Inferior parietal cortex (tissue), 1 donor: ENCODE measurements at regions not wholly inside any gene's neighbourhood (a gene's known extent, or its start where the extent isn't known, plus 50 kb on each side); places are given as distances from the start of the nearest gene placed in this dataset.
"Not testable (repeated sequence)": the region's sequence is repeated elsewhere in the genome, so short reads cannot be mapped to it uniquely, and the experiment has no call there.

Source experiments
- DNase-seq: peaks from one replicate; pipeline ENCODE4 v3.0.0-alpha.2; 2016; ENCODE audit errors: extremely low spot score

DNA sequence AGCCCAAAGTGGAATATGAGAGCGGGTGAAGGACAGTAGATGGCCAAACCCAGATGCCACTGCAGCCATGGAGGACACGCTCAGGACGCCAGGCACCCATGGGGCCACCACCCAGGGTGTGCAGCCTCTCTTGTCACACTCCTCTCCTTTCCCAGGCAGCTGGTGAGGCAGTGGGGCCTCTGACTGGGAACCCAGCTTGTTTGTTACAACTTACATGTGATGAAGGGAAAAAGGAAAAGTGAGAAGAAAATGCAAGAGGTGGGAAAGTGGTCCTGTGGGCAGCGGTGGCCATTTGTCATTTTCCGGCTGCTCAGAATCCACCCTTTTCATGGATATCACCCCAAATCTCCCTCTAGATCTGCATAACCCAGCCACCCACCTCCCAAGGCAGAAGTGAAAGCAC is 62.7 kb upstream of the UNC5A start:
- no peak for DNase-seq

DNA sequence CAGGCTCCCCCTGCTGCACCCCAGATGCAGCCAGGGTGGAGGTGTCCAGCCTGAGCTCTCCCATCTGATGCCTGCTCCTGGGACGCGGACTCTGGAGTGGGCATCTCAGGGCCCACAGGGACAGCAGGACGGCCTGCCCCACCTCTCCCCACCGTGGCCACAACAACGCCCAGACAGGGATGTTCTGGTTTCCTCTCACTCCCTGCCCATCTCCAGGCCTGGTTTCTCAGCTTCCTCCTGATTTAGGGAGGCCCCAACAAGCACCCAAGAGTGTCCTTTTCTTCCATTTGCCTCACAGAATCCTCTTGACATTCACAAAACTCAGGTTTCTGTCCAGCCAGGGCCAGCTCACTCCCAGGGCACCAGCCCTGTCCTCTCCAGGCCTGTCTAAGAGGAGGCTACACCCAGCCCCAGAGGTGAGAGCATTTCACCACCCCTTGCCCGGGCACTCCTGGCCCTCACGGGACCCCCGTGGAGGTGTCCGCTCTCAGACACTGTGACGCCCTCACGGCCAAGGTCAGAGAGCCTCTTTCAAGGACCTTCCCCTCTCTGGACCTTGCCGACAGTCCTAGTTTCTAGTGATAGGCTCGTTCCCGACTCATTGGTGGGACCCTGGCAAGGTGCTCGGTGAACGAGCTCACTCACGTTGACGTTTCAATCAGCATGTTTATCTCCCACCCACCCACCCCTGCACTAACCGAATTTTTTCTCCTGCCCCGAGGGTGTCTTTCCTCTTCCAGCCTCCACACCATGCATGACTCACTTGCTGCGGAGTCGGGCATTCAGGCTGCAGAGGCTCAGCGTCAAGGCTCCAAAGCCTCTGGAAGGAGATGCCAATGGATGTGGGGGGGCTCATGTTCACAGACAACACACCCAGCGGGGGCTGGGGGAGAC is 62.0 kb upstream of the UNC5A start:
- DNase-seq: no peak

DNA sequence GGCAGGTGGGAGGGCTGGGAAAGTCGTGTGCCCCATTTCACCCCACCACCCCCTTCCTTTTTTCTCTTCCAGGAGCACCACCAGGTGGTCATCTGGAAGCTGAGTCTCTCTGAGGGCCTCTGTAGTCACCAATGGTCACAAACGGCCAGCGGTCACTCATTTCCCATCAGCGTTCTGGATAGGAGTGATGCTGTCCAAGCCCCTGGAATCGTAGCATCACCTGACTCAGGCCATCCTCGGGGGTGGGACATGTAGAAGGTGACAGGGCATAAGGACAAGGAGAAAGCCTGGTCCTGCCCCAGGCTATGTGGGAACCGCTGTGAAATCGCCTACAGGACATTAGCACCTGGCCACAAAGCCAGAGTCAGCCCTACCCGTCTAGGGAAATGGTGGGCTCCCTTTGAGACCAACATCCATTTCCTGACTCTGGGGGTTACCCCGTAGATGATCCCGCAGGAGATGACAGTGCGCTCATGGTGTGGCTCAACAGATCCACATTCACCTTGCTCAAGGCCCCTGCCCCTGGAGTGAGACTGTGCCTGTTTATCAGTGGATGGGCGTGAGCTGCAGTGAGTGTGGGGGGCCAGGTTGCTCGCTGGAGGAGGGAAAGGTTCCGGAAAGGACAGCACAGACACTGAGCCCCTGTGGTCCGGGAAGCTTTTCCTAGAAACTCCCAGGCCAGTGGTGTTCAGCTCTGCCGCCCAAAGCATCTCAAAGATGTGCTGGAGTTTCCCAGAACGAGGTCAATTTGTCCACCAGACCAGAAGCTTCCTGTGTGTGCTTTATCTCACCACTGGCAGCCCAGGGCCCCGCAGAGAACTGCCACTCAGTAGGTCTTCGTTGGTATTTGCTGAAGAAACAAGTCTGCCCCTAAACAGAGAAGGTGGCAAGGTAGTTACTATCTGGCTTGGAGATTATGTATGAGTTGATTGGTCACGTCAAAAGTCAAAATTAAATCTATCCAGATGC is 61.1 kb upstream of the UNC5A start:
- no peak for DNase-seq

DNA sequence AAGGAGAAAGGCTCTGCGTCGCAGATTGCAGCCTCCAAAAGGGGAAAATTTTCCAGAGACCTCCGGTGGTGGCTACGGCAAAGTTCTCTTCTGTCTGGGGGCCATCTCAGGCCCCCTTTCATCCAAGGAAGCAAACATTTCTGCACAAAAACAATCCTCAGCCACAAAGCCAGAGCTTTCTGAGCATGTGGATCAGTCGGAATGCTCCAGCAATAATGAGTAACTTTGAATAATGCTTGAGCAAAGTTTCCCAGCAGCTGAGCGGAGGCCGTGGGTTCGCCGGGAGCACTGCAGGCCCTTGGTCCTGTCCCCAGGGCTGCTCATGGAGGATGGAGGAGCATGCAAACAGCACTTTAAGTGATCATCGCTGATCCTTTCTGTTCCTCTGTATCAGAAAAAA is 60.2 kb upstream of the UNC5A start:
- DNase-seq: no peak

DNA sequence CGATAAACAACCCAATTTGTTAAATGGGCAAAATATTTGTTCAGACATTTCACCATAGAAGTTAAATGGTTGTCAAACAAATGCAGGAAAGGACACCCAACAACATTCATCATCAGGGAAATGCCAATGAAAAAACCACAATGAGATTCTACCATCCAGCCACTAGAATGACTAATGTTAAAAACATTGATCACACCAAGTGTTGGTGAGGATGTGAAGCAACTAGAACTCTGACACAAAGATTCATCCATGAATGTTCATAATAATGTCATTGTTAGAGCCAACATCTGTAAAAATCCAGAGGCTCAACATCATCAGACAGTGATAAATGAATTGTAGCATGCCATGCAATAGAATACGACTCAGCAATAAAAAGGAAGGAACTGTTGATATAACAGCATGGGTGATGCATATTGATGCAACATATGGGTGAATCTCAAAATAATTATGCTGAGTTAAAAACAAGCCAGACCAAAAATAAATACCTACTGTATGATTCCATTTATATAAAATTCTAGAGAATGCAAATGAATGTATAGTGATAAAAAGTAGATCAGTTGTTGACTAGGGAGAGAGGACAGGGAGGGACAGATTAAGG is 55.9 kb upstream of the UNC5A start:
- no peak for DNase-seq

DNA sequence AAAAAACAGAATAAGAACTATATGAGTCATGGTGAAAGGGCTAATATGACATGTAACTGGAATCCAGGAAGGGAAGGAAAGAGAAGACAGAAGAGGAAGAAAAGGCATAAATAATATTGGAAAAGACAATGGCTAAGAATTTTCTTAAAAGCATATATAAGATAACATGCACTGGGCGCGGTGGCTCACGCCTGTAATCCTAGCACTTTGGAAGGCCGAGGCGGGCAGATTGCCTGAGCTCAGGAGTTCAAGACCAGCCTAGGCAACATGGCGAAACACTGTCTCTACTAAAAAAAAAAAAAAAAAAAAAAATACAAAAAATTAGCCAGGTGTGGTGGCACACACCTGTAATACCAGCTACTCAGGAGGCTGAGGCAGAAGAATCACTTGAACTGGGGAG is 54.8 kb upstream of the UNC5A start:
- not testable (repeated sequence) for DNase-seq

DNA sequence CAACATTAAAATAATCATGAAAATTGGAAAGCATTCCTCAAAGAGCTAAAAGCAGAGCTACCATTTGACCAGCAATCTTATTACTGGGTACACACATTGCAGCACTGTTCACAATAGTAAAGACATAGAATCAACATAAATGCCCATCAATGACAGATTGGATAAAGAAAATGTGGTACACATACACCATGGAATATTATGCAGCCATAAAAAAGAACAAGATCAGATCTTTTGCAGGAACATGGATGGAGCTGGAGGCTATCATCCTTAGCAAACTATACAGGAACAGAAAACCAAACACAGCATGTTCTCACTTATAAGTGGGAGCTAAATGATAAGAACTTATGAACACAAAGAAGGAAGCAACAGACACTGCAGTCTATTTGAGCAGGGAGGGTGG is 52.8 kb upstream of the UNC5A start:
- DNase-seq: not testable (repeated sequence)
